ENCODE measurements at regions not wholly inside any gene's neighbourhood (a gene's known extent, or its start where the extent isn't known, plus 50 kb on each side); places are given as distances from the start of the nearest gene placed in this dataset.

DNA sequence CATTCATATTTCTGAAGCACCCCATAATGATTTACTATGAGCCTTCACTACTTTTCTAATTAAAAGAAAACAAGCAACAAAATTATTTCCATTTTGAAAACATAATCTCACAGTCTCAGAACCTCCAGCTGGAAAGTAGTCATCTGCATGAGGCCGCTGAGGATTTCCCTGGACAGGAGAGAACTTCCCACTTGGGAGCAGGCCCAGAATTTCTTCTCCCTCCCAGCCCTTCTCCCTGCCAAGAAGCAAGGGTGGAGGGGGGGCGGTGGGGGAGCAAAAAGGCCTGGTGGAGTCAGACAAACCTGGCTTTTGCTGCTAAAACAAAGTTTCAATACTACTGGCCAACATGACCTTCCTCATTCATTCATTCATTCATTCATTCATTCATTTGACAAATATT, 167.3 kb downstream of the PJA1 start:
- TF ChIP-seq, protein P1, sequence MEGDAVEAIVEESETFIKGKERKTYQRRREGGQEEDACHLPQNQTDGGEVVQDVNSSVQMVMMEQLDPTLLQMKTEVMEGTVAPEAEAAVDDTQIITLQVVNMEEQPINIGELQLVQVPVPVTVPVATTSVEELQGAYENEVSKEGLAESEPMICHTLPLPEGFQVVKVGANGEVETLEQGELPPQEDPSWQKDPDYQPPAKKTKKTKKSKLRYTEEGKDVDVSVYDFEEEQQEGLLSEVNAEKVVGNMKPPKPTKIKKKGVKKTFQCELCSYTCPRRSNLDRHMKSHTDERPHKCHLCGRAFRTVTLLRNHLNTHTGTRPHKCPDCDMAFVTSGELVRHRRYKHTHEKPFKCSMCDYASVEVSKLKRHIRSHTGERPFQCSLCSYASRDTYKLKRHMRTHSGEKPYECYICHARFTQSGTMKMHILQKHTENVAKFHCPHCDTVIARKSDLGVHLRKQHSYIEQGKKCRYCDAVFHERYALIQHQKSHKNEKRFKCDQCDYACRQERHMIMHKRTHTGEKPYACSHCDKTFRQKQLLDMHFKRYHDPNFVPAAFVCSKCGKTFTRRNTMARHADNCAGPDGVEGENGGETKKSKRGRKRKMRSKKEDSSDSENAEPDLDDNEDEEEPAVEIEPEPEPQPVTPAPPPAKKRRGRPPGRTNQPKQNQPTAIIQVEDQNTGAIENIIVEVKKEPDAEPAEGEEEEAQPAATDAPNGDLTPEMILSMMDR (IDR thresholded peaks at IDR 0.05): no peak
- no peak for TF ChIP-seq ZFX (IDR thresholded peaks at IDR 0.05; ENCODE audit: borderline replicate concordance)
